ENCODE measurements at regions not wholly inside any gene's neighbourhood (a gene's known extent, or its start where the extent isn't known, plus 50 kb on each side); places are given as distances from the start of the nearest gene placed in this dataset.

DNA sequence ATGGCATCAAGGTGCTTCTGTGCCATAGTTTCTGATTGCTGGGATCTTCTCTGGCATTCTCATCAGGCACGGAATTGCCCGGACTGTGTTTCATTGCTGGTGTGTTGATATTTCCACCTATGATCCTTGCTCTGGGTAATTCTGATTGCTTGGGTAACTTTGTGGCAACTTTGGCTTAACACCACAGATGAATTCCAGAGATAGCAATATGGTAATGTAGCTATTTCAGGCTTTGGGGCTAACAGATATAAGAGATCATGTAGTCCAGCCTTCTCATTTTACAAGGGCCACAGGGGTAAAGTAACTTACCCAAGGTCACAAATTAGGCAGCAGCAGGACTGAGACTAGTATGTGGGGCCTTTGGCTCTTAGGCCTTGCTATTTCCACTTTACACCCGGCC, 53.9 kb upstream of the PLPP4 start:
- FAIRE-seq: no peak
- TF ChIP-seq PAX5 (IDR thresholded peaks at IDR 0.05; ENCODE audit: insufficient read depth, low read length, severe bottlenecking): no peak
- TF ChIP-seq TAF1 (IDR thresholded peaks at IDR 0.05; ENCODE audit: low read depth, low read length): no peak
- TF ChIP-seq POLR2A (IDR thresholded peaks at IDR 0.05; ENCODE audit: low read depth, low read length): no peak
- DNase-seq (ENCODE audit: insufficient read length, low spot score): no peak

DNA sequence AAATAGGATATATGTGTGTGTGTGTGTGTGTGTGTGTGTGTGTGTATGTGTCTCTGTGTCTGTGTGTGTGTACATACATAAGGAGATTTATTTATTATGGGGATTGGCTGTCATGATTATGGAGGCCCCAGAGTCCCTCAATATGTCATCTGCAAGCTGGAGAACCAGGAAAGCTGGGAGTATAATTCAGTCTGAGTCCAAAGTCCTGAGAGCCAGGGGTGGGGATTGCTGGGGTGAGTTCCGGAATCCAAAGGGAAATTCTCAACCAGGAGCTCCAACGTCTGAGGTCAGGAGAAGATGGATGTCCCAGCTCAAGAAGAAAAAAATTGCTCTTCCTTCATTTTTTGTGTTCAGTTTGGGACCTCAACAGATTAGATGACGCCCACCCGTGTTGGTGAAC, 50.7 kb upstream of the PLPP4 start:
- no peak for TF ChIP-seq TAF1 (IDR thresholded peaks at IDR 0.05; ENCODE audit: low read depth, low read length)
- no peak for TF ChIP-seq PAX5 (IDR thresholded peaks at IDR 0.05; ENCODE audit: insufficient read depth, low read length, severe bottlenecking)
- no peak for TF ChIP-seq POLR2A (IDR thresholded peaks at IDR 0.05; ENCODE audit: low read depth, low read length)
- no peak for TF ChIP-seq POLR2AphosphoS5 (IDR thresholded peaks at IDR 0.05; ENCODE audit: low read depth, low read length)
- TF ChIP-seq SPI1 (IDR thresholded peaks at IDR 0.05; ENCODE audit: low read depth, low read length): no peak
- no peak for FAIRE-seq
- no peak for DNase-seq (ENCODE audit: insufficient read length, low spot score)
